Breast epithelium (tissue), 3 donors: ENCODE measurements at regions not wholly inside any gene's neighbourhood (a gene's known extent, or its start where the extent isn't known, plus 50 kb on each side); places are given as distances from the start of the nearest gene placed in this dataset.

Experiments
- CTCF ChIP-seq, 3 donors: fragments of 450-650 bp; IDR thresholded peaks; one replicate each; pipeline ENCODE4 v1.5.1; 2016 to 2017; ENCODE audit warnings: antibody characterized with exemption in 3 of 3, mild to moderate bottlenecking in 3 of 3, moderate library complexity in 3 of 3
- POLR2A ChIP-seq: fragments of 450-650 bp; IDR thresholded peaks from one replicate; pipeline ENCODE4 v1.6.1; 2016; ENCODE audit warnings: antibody characterized with exemption, mild to moderate bottlenecking, moderate library complexity

- TF ChIP-seq CTCF (IDR thresholded peaks at IDR 0.05) (no peak), POLR2A (no peak)
Observed at GRCh38 chr4:115294717-115295116, 181.3 kb upstream of the NDST4 start.
